HS-27A (cell line): ENCODE measurements at regions not wholly inside any gene's neighbourhood (a gene's known extent, or its start where the extent isn't known, plus 50 kb on each side); places are given as distances from the start of the nearest gene placed in this dataset.

ENCODE experiments used
- DNase-seq: peaks from one replicate; pipeline ENCODE4 v3.0.0-alpha.2; 2012; ENCODE audit warnings: low read depth, missing footprints

GRCh38 chr10:69740126-69740525, 61.6 kb upstream of the COL13A1 start:
- no peak for DNase-seq

GRCh38 chr10:69741252-69741651, 60.5 kb upstream of the COL13A1 start:
- no peak for DNase-seq

GRCh38 chr10:69741671-69742355, 59.9 kb upstream of the COL13A1 start:
- DNase-seq: no peak

- no peak for DNase-seq
Measured at GRCh38 chr10:69742356-69742695, 59.4 kb upstream of the COL13A1 start.

- no peak for DNase-seq
Measured at GRCh38 chr10:69742928-69743602, 58.6 kb upstream of the COL13A1 start.

- DNase-seq: no peak
Measured at GRCh38 chr10:69744971-69745370, 56.7 kb upstream of the COL13A1 start.

GRCh38 chr10:69745698-69746097, 56.0 kb upstream of the COL13A1 start:
- no peak for DNase-seq

GRCh38 chr10:69747179-69747578, 54.5 kb upstream of the COL13A1 start:
- DNase-seq: no peak

- DNase-seq: no peak
Measured at GRCh38 chr10:69748621-69749020, 53.1 kb upstream of the COL13A1 start.

- no peak for DNase-seq
Measured at GRCh38 chr10:69749178-69750010, 52.3 kb upstream of the COL13A1 start.

- DNase-seq: no peak
Measured at GRCh38 chr10:69750011-69750373, 51.7 kb upstream of the COL13A1 start.

GRCh38 chr10:69750725-69751124, 51.0 kb upstream of the COL13A1 start:
- DNase-seq: no peak

- DNase-seq: no peak
Measured at GRCh38 chr10:69751214-69751613, 50.5 kb upstream of the COL13A1 start.
